ENCODE measurements at regions not wholly inside any gene's neighbourhood (a gene's known extent, or its start where the extent isn't known, plus 50 kb on each side); places are given as distances from the start of the nearest gene placed in this dataset.

DNA sequence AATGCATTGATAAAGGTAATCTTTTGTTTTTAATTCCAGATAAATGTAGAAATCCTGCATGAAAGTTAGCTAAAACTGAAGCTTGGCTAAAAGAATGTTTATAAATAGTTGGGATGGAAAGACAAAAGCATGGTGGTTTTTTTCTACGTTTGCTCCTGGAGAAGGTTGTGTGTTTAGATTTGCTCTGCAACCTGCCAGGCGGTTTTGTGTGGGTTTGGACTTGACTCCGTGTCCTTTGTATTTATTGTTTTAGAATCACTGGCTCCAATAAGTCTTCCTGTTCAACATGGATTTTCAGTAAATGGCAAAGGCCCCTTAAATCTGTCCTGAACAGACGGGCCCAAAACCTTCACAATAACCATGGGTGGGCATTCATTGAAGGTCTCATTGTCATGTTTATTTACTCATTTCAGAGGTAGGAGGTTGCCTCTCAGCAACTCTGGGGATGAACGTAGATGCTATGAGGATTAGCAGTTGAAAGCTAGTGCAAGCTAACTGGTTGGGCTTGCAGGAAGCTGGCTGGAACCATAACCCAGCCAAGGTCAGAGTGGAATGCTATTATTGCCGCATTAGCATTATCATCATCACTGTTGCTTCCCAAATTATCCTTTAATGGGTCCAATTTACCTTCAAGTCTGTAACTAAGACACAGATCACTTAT, 60.6 kb upstream of the ADAMTS9 start:
- Histone ChIP-seq H3K4me3 (no peak overlapping the region), H3K27ac (ENCODE audit: control insufficient read depth, insufficient read depth) (no peak overlapping the region), H3K27me3 (replicated peaks in 1 of 2; ENCODE audit: control insufficient read depth in 2 of 2, insufficient read depth in 2 of 2, low read length in 1 of 2) (no peaks in the 10 kb centered on the region), H2AFZ (ENCODE audit: control insufficient read depth, low read depth, low read length) (no peak overlapping the region), H3K9me3 (replicated peaks; ENCODE audit: control insufficient read depth, insufficient read depth, low read length) (no peaks in the 10 kb centered on the region), H3K9ac (ENCODE audit: control insufficient read depth, insufficient read depth, low read length) (no peak overlapping the region), H3K36me3 (ENCODE audit: control insufficient read depth in 2 of 2, insufficient read depth in 2 of 2, low read length in 1 of 2) (no peaks in the 10 kb centered on the region), H3K79me2 (ENCODE audit: control insufficient read depth, insufficient read depth, low read length) (no peaks in the 10 kb centered on the region), H3K4me1 (ENCODE audit: control insufficient read depth, insufficient read depth, low read length) (no peaks in the 10 kb centered on the region), H3K4me2 (ENCODE audit: control insufficient read depth, insufficient read depth) (no peak overlapping the region), H4K20me1 (ENCODE audit: control insufficient read depth, insufficient read depth) (no peaks in the 10 kb centered on the region)
- WGBS (ENCODE audit: insufficient coverage, insufficient replicate concordance, low lambda C conversion rate, missing lambda C conversion rate), result 22% methylated on average over 6 of the region's 6 CpGs
- intact Hi-C loops (cut with micrococcal nuclease; ENCODE audit: unreplicated experiment) (no loop called here), in situ Hi-C loops (cut with MboI) (no loop called here)
- POLR2A ChIA-PET, result no interaction called here
- FAIRE-seq (no peak), DNase-seq (ENCODE audit: low read depth, low spot score) (no peak), ATAC-seq (no peak)
- SMC1A ChIA-PET (ENCODE audit: uncharacterized antibody, unreplicated experiment), result interaction anchor here (0.6 kb wide), 1 partner anchor 53 kb away, joined by 4 read pairs; no protein-coding TSS in a partner anchor
- CTCF ChIA-PET, result no interaction called here
- RAD21 ChIA-PET (ENCODE audit: unreplicated experiment), result no interaction called here
- no TSS peak for BruUV-seq (replicated peaks)
- TF ChIP-seq, protein P1, sequence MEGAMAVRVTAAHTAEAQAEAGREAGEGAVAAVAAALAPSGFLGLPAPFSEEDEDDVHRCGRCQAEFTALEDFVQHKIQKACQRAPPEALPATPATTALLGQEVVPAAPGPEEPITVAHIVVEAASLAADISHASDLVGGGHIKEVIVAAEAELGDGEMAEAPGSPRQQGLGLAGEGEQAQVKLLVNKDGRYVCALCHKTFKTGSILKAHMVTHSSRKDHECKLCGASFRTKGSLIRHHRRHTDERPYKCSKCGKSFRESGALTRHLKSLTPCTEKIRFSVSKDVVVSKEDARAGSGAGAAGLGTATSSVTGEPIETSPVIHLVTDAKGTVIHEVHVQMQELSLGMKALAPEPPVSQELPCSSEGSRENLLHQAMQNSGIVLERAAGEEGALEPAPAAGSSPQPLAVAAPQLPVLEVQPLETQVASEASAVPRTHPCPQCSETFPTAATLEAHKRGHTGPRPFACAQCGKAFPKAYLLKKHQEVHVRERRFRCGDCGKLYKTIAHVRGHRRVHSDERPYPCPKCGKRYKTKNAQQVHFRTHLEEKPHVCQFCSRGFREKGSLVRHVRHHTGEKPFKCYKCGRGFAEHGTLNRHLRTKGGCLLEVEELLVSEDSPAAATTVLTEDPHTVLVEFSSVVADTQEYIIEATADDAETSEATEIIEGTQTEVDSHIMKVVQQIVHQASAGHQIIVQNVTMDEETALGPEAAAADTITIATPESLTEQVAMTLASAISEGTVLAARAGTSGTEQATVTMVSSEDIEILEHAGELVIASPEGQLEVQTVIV (IDR thresholded peaks at IDR 0.05; ENCODE audit: borderline replicate concordance, partially characterized antibody), result no peak
- no peak for TF ChIP-seq SIX5 (IDR thresholded peaks at IDR 0.05; ENCODE audit: low read depth, low read length, severe bottlenecking)
- TF ChIP-seq TCF7 (IDR thresholded peaks at IDR 0.05; ENCODE audit: borderline replicate concordance), result no peak
- TF ChIP-seq ETV6 (conservative IDR thresholded peaks at IDR 0.05 in 1 of 2, IDR thresholded peaks at IDR 0.05 in 1 of 2; ENCODE audit: borderline replicate concordance in 1 of 2, low read depth in 1 of 2), result no peak
- no peak for TF ChIP-seq SUPT20H (IDR thresholded peaks at IDR 0.05; ENCODE audit: borderline replicate concordance, control insufficient read depth, low read depth, low read length)
- TF ChIP-seq, protein P2, sequence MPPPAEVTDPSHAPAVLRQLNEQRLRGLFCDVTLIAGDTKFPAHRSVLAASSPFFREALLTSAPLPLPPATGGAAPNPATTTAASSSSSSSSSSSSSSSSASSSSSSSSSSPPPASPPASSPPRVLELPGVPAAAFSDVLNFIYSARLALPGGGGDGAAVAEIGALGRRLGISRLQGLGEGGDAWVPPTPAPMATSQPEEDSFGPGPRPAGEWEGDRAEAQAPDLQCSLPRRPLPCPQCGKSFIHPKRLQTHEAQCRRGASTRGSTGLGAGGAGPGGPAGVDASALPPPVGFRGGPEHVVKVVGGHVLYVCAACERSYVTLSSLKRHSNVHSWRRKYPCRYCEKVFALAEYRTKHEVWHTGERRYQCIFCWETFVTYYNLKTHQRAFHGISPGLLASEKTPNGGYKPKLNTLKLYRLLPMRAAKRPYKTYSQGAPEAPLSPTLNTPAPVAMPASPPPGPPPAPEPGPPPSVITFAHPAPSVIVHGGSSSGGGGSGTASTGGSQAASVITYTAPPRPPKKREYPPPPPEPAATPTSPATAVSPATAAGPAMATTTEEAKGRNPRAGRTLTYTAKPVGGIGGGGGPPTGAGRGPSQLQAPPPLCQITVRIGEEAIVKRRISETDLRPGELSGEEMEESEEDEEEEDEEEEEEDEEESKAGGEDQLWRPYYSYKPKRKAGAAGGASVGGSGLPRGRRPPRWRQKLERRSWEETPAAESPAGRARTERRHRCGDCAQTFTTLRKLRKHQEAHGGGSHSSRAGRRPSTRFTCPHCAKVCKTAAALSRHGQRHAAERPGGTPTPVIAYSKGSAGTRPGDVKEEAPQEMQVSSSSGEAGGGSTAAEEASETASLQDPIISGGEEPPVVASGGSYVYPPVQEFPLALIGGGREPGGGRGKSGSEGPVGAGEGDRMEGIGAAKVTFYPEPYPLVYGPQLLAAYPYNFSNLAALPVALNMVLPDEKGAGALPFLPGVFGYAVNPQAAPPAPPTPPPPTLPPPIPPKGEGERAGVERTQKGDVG (CRISPR knock-in tag; IDR thresholded peaks at IDR 0.05), result no peak
- TF ChIP-seq, protein P3, sequence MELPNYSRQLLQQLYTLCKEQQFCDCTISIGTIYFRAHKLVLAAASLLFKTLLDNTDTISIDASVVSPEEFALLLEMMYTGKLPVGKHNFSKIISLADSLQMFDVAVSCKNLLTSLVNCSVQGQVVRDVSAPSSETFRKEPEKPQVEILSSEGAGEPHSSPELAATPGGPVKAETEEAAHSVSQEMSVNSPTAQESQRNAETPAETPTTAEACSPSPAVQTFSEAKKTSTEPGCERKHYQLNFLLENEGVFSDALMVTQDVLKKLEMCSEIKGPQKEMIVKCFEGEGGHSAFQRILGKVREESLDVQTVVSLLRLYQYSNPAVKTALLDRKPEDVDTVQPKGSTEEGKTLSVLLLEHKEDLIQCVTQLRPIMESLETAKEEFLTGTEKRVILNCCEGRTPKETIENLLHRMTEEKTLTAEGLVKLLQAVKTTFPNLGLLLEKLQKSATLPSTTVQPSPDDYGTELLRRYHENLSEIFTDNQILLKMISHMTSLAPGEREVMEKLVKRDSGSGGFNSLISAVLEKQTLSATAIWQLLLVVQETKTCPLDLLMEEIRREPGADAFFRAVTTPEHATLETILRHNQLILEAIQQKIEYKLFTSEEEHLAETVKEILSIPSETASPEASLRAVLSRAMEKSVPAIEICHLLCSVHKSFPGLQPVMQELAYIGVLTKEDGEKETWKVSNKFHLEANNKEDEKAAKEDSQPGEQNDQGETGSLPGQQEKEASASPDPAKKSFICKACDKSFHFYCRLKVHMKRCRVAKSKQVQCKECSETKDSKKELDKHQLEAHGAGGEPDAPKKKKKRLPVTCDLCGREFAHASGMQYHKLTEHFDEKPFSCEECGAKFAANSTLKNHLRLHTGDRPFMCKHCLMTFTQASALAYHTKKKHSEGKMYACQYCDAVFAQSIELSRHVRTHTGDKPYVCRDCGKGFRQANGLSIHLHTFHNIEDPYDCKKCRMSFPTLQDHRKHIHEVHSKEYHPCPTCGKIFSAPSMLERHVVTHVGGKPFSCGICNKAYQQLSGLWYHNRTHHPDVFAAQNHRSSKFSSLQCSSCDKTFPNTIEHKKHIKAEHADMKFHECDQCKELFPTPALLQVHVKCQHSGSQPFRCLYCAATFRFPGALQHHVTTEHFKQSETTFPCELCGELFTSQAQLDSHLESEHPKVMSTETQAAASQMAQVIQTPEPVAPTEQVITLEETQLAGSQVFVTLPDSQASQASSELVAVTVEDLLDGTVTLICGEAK (IDR thresholded peaks at IDR 0.05; ENCODE audit: borderline replicate concordance), result no peak
- TF ChIP-seq NFIC (IDR thresholded peaks at IDR 0.05; ENCODE audit: low read depth, low read length), result no peak
- TF ChIP-seq STAT3 (IDR thresholded peaks at IDR 0.05; ENCODE audit: low read depth, low read length), result no peak
- TF ChIP-seq FOXM1 (IDR thresholded peaks at IDR 0.05; ENCODE audit: low read depth, low read length), result no peak
- TF ChIP-seq SP1 (IDR thresholded peaks at IDR 0.05; ENCODE audit: low read depth, low read length), result no peak
- no peak for TF ChIP-seq NR2F1 (conservative IDR thresholded peaks at IDR 0.05)

Data from GM12878 (cell line).